NT2/D1 (cell line): ENCODE measurements at regions not wholly inside any gene's neighbourhood (a gene's known extent, or its start where the extent isn't known, plus 50 kb on each side); places are given as distances from the start of the nearest gene placed in this dataset.
"Not testable (repeated sequence)": the region's sequence is repeated elsewhere in the genome, so short reads cannot be mapped to it uniquely, and the experiment has no call there.

Experiments used
- YY1 ChIP-seq: IDR thresholded peaks from 2 replicates; pipeline ENCODE4 v1.6.1; 2011; ENCODE audit not compliant: insufficient read length, insufficient read depth
- ZNF274 ChIP-seq: IDR thresholded peaks from 2 replicates; pipeline ENCODE4 v1.6.1; 2011; ENCODE audit warnings: mild to moderate bottlenecking, low read depth, low read length

- not testable (repeated sequence) for TF ChIP-seq YY1, ZNF274
Measured at GRCh38 chr7:16965697-16966096, 83.9 kb upstream of the AGR3 start.
